IgD-negative memory B cell (primary cell): ENCODE measurements at regions not wholly inside any gene's neighbourhood (a gene's known extent, or its start where the extent isn't known, plus 50 kb on each side); places are given as distances from the start of the nearest gene placed in this dataset.
"Not testable (repeated sequence)": the region's sequence is repeated elsewhere in the genome, so short reads cannot be mapped to it uniquely, and the experiment has no call there.

Source experiments
- H3K27ac Mint-ChIP-seq, 3 donors: one replicate each; pipeline ENCODE4 v1.8.0; 2020 to 2022; ENCODE audit warnings: mild to moderate bottlenecking in 3 of 3, mixed read lengths in 3 of 3, moderate library complexity in 1 of 3
- H3K27me3 Mint-ChIP-seq: one replicate; pipeline ENCODE4 v1.8.0; 2021; ENCODE audit warnings: mixed read lengths
- H3K36me3 Mint-ChIP-seq: one replicate; pipeline ENCODE4 v1.8.0; 2020; ENCODE audit warnings: mild to moderate bottlenecking, mixed read lengths
- H3K4me1 Mint-ChIP-seq, 3 donors: one replicate each; pipeline ENCODE4 v1.8.0; 2020 to 2022; ENCODE audit warnings: mixed read lengths in 3 of 3, mild to moderate bottlenecking in 1 of 3
- H3K4me3 Mint-ChIP-seq, 4 donors: one replicate each; pipeline ENCODE4 v1.8.0; 2020 to 2022; ENCODE audit warnings: mild to moderate bottlenecking in 4 of 4, mixed read lengths in 4 of 4, moderate library complexity in 3 of 4
- H3K9me3 Mint-ChIP-seq, 3 donors: one replicate each; pipeline ENCODE4 v1.8.0; 2020 to 2021; ENCODE audit warnings: mixed read lengths in 3 of 3, mild to moderate bottlenecking in 1 of 3

GRCh38 chr17:69696650-69697049 is 282.2 kb downstream of the MAP2K6 start:
- H3K36me3 Mint-ChIP-seq: peaks cover 1% of the 10 kb centered on the region
- H3K4me1 Mint-ChIP-seq: no peaks in the 10 kb centered on the region
- no peaks in the 10 kb centered on the region for H3K27me3 Mint-ChIP-seq
- peaks cover 7 to 16% (median 12%) of the 10 kb centered on the region in 3 donors for H3K9me3 Mint-ChIP-seq
- no peak overlapping the region for H3K4me3 Mint-ChIP-seq
- no peak overlapping the region for H3K27ac Mint-ChIP-seq

- not testable (repeated sequence) for H3K4me3 Mint-ChIP-seq
These were observed 283.9 kb downstream of the MAP2K6 start for GRCh38 chr17:69698352-69698751.

GRCh38 chr17:69702078-69702477 is 287.6 kb downstream of the MAP2K6 start:
- no peak overlapping the region for H3K4me3 Mint-ChIP-seq
- H3K36me3 Mint-ChIP-seq: no peaks in the 10 kb centered on the region
- H3K27me3 Mint-ChIP-seq: peaks cover 6% of the 10 kb centered on the region
- peaks cover 4 to 16% (median 11%) of the 10 kb centered on the region in 3 donors for H3K9me3 Mint-ChIP-seq
- no peak overlapping the region for H3K27ac Mint-ChIP-seq
- H3K4me1 Mint-ChIP-seq: no peaks in the 10 kb centered on the region

More at GRCh38 chr17:69698352-69698751, 283.9 kb downstream of the MAP2K6 start:
- peaks cover 7 to 16% (median 12%) of the 10 kb centered on the region in 3 donors for H3K9me3 Mint-ChIP-seq
- not testable (repeated sequence) for H3K27ac Mint-ChIP-seq, H3K27me3 Mint-ChIP-seq, H3K36me3 Mint-ChIP-seq, H3K4me1 Mint-ChIP-seq

- Mint-ChIP-seq H3K27ac (no peak overlapping the region), H3K27me3 (peaks cover 6% of the 10 kb centered on the region), H3K36me3 (no peaks in the 10 kb centered on the region), H3K4me1 (no peaks in the 10 kb centered on the region), H3K4me3 (no peak overlapping the region), H3K9me3 (peaks cover 2 to 14% (median 8%) of the 10 kb centered on the region in 3 donors)
These were observed 289.3 kb downstream of the MAP2K6 start for GRCh38 chr17:69703751-69704150.

- H3K4me3 Mint-ChIP-seq: no peak overlapping the region
- no peaks in the 10 kb centered on the region for H3K36me3 Mint-ChIP-seq
- H3K27me3 Mint-ChIP-seq: peaks cover 6% of the 10 kb centered on the region
- no peak overlapping the region for H3K27ac Mint-ChIP-seq
- no peaks in the 10 kb centered on the region for H3K4me1 Mint-ChIP-seq
- peaks cover 0 to 4% (median 2%) of the 10 kb centered on the region in 3 donors for H3K9me3 Mint-ChIP-seq
These were observed 290.4 kb downstream of the MAP2K6 start for GRCh38 chr17:69704935-69705334.

- H3K4me3 Mint-ChIP-seq: no peak overlapping the region
These were observed 291.6 kb downstream of the MAP2K6 start for GRCh38 chr17:69706127-69706526.

GRCh38 chr17:69709441-69709840 is 294.9 kb downstream of the MAP2K6 start:
- Mint-ChIP-seq H3K36me3 (no peaks in the 10 kb centered on the region), H3K27me3 (peaks cover 4% of the 10 kb centered on the region), H3K27ac (no peak overlapping the region), H3K4me1 (no peaks in the 10 kb centered on the region), H3K4me3 (no peak overlapping the region), H3K9me3 (no peaks in the 10 kb centered on the region)

More at GRCh38 chr17:69706127-69706526, 291.6 kb downstream of the MAP2K6 start:
- H3K27me3 Mint-ChIP-seq: peaks cover 6% of the 10 kb centered on the region
- H3K4me1 Mint-ChIP-seq: no peaks in the 10 kb centered on the region
- H3K27ac Mint-ChIP-seq: no peak overlapping the region
- H3K36me3 Mint-ChIP-seq: no peaks in the 10 kb centered on the region
- H3K9me3 Mint-ChIP-seq: no peaks in the 10 kb centered on the region

- H3K27me3 Mint-ChIP-seq: peaks cover 4% of the 10 kb centered on the region
- H3K36me3 Mint-ChIP-seq: no peaks in the 10 kb centered on the region
These were observed 296.4 kb downstream of the MAP2K6 start for GRCh38 chr17:69710926-69711325.

GRCh38 chr17:69711541-69711940 is 297.0 kb downstream of the MAP2K6 start:
- peaks cover 4% of the 10 kb centered on the region for H3K27me3 Mint-ChIP-seq
- no peaks in the 10 kb centered on the region for H3K4me1 Mint-ChIP-seq
- H3K9me3 Mint-ChIP-seq: peaks cover 0 to 2% (median 0%) of the 10 kb centered on the region in 3 donors
- no peaks in the 10 kb centered on the region for H3K36me3 Mint-ChIP-seq
- no peak overlapping the region for H3K27ac Mint-ChIP-seq
- H3K4me3 Mint-ChIP-seq: no peak overlapping the region

More at GRCh38 chr17:69710926-69711325, 296.4 kb downstream of the MAP2K6 start:
- H3K4me1 Mint-ChIP-seq: no peaks in the 10 kb centered on the region
- H3K4me3 Mint-ChIP-seq: no peak overlapping the region
- H3K27ac Mint-ChIP-seq: no peak overlapping the region
- H3K9me3 Mint-ChIP-seq: peaks cover 0 to 1% (median 0%) of the 10 kb centered on the region in 3 donors

GRCh38 chr17:69712801-69713311 is 298.4 kb downstream of the MAP2K6 start:
- Mint-ChIP-seq H3K4me1 (no peaks in the 10 kb centered on the region), H3K9me3 (peaks cover 0 to 2% (median 0%) of the 10 kb centered on the region in 3 donors), H3K4me3 (no peak overlapping the region), H3K27ac (no peak overlapping the region), H3K27me3 (no peaks in the 10 kb centered on the region), H3K36me3 (no peaks in the 10 kb centered on the region)

GRCh38 chr17:69713815-69714214 is 299.3 kb downstream of the MAP2K6 start:
- Mint-ChIP-seq H3K27me3 (no peaks in the 10 kb centered on the region), H3K9me3 (peaks cover 0 to 3% (median 2%) of the 10 kb centered on the region in 3 donors), H3K36me3 (no peaks in the 10 kb centered on the region), H3K4me1 (no peaks in the 10 kb centered on the region), H3K4me3 (no peak overlapping the region), H3K27ac (no peak overlapping the region)

- Mint-ChIP-seq H3K9me3 (peaks cover 0 to 3% (median 2%) of the 10 kb centered on the region in 3 donors), H3K27me3 (no peaks in the 10 kb centered on the region), H3K36me3 (no peaks in the 10 kb centered on the region), H3K4me3 (no peak overlapping the region), H3K4me1 (no peaks in the 10 kb centered on the region), H3K27ac (no peak overlapping the region)
These were observed 300.2 kb downstream of the MAP2K6 start for GRCh38 chr17:69714669-69715068.

GRCh38 chr17:69715656-69716055 is 301.2 kb downstream of the MAP2K6 start:
- Mint-ChIP-seq H3K36me3 (no peaks in the 10 kb centered on the region), H3K27me3 (no peaks in the 10 kb centered on the region), H3K9me3 (peaks cover 0 to 3% (median 2%) of the 10 kb centered on the region in 3 donors), H3K27ac (no peak overlapping the region), H3K4me1 (no peaks in the 10 kb centered on the region), H3K4me3 (no peak overlapping the region)

- Mint-ChIP-seq H3K36me3 (no peaks in the 10 kb centered on the region), H3K27ac (no peak overlapping the region), H3K27me3 (no peaks in the 10 kb centered on the region), H3K4me3 (no peak overlapping the region), H3K9me3 (peaks cover 0 to 3% (median 2%) of the 10 kb centered on the region in 3 donors), H3K4me1 (no peaks in the 10 kb centered on the region)
These were observed 302.1 kb downstream of the MAP2K6 start for GRCh38 chr17:69716556-69716955.

GRCh38 chr17:69717214-69717613 is 302.7 kb downstream of the MAP2K6 start:
- Mint-ChIP-seq H3K27me3 (no peaks in the 10 kb centered on the region), H3K36me3 (no peaks in the 10 kb centered on the region), H3K4me1 (no peaks in the 10 kb centered on the region), H3K4me3 (no peak overlapping the region), H3K9me3 (peaks cover 0 to 3% (median 2%) of the 10 kb centered on the region in 3 donors), H3K27ac (no peak overlapping the region)

GRCh38 chr17:69717819-69718218 is 303.3 kb downstream of the MAP2K6 start:
- no peaks in the 10 kb centered on the region for H3K36me3 Mint-ChIP-seq
- no peaks in the 10 kb centered on the region for H3K4me1 Mint-ChIP-seq
- no peak overlapping the region for H3K27ac Mint-ChIP-seq

More at GRCh38 chr17:69717819-69718218, 303.3 kb downstream of the MAP2K6 start:
- H3K27me3 Mint-ChIP-seq: no peaks in the 10 kb centered on the region
- peaks cover 0 to 3% (median 2%) of the 10 kb centered on the region in 3 donors for H3K9me3 Mint-ChIP-seq
- H3K4me3 Mint-ChIP-seq: no peak overlapping the region
